ENCODE measurements at regions not wholly inside any gene's neighbourhood (a gene's known extent, or its start where the extent isn't known, plus 50 kb on each side); places are given as distances from the start of the nearest gene placed in this dataset.

DNA sequence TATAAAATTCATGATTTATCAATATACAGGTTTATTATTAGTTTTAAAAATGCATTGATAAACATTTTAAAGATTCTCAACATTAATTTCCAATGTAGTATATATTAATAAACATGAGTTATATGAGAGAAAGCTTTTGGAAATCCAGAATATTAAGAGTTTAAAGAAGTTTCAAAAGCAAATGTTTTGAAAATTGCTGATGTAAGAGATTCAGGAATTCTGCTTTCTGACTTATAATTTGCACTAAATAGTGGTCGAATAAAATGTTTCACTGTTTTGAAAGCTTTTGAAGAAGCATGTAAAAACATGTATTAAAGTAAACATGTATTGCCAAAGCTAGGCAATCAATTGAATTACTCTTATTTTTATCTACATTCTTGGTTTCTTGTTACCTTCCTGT lies 151.2 kb upstream of the CXorf51B start:
- Histone ChIP-seq H3K79me2 (ENCODE audit: control insufficient read depth, insufficient read depth, low read length) (no peaks in the 10 kb centered on the region), H3K9ac (ENCODE audit: control insufficient read depth, insufficient read depth, low read length) (no peak overlapping the region), H3K27ac (ENCODE audit: control insufficient read depth, insufficient read depth) (no peak overlapping the region), H3K4me3 (no peak overlapping the region), H3K4me1 (ENCODE audit: control insufficient read depth, insufficient read depth, low read length) (no peaks in the 10 kb centered on the region), H3K36me3 (ENCODE audit: control insufficient read depth in 2 of 2, insufficient read depth in 2 of 2, low read length in 1 of 2) (no peaks in the 10 kb centered on the region), H3K9me3 (replicated peaks; ENCODE audit: control insufficient read depth, insufficient read depth, low read length) (no peaks in the 10 kb centered on the region; the same call in 2 of the 3 replicates), H4K20me1 (ENCODE audit: control insufficient read depth, insufficient read depth) (no peaks in the 10 kb centered on the region), H3K4me2 (ENCODE audit: control insufficient read depth, insufficient read depth) (no peak overlapping the region), H3K27me3 (replicated peaks in 1 of 2; ENCODE audit: control insufficient read depth in 2 of 2, insufficient read depth in 2 of 2, low read length in 1 of 2) (no peaks in the 10 kb centered on the region), H2AFZ (ENCODE audit: control insufficient read depth, low read depth, low read length) (no peak overlapping the region)
- ChIA-PET CTCF (no interaction called here), RAD21 (ENCODE audit: unreplicated experiment) (interaction anchor here (0.6 kb wide), 1 partner anchor 1643 kb away, joined by 3 read pairs; no protein-coding TSS in a partner anchor), POLR2A (no interaction called here), SMC1A (ENCODE audit: uncharacterized antibody, unreplicated experiment) (no interaction called here)
- ATAC-seq (no peak), FAIRE-seq (no peak), DNase-seq (ENCODE audit: low read depth, low spot score) (no peak)
- in situ Hi-C loops (cut with MboI) = no loop called here
- intact Hi-C loops (cut with micrococcal nuclease; ENCODE audit: unreplicated experiment) = no loop called here
- no peak for TF ChIP-seq CREM (IDR thresholded peaks at IDR 0.05; ENCODE audit: low read depth)
- no peak for TF ChIP-seq NR2C1 (IDR thresholded peaks at IDR 0.05)
- TF ChIP-seq, protein P1, sequence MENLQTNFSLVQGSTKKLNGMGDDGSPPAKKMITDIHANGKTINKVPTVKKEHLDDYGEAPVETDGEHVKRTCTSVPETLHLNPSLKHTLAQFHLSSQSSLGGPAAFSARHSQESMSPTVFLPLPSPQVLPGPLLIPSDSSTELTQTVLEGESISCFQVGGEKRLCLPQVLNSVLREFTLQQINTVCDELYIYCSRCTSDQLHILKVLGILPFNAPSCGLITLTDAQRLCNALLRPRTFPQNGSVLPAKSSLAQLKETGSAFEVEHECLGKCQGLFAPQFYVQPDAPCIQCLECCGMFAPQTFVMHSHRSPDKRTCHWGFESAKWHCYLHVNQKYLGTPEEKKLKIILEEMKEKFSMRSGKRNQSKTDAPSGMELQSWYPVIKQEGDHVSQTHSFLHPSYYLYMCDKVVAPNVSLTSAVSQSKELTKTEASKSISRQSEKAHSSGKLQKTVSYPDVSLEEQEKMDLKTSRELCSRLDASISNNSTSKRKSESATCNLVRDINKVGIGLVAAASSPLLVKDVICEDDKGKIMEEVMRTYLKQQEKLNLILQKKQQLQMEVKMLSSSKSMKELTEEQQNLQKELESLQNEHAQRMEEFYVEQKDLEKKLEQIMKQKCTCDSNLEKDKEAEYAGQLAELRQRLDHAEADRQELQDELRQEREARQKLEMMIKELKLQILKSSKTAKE (IDR thresholded peaks at IDR 0.05; ENCODE audit: low read depth, poor library complexity, severe bottlenecking) = no peak
- no peak for TF ChIP-seq SREBF2 (IDR thresholded peaks at IDR 0.05; ENCODE audit: low read length)
- no peak for TF ChIP-seq E2F8 (IDR thresholded peaks at IDR 0.05; ENCODE audit: low read depth, partially characterized antibody)
- TF ChIP-seq SP1 (IDR thresholded peaks at IDR 0.05; ENCODE audit: low read depth, low read length) = no peak
- no peak for TF ChIP-seq POU2F2 (IDR thresholded peaks at IDR 0.05; ENCODE audit: borderline replicate concordance, low read depth, low read length)
- no peak for TF ChIP-seq KDM1A (IDR thresholded peaks at IDR 0.05; ENCODE audit: borderline replicate concordance)
- no peak for TF ChIP-seq YBX1 (IDR thresholded peaks at IDR 0.05)
- no peak for TF ChIP-seq ZNF217 (IDR thresholded peaks at IDR 0.05)
- no peak for TF ChIP-seq NFXL1 (IDR thresholded peaks at IDR 0.05; ENCODE audit: borderline replicate concordance)
- no peak for TF ChIP-seq TARDBP (IDR thresholded peaks at IDR 0.05; ENCODE audit: borderline replicate concordance)
- no peak for TF ChIP-seq TCF12 (IDR thresholded peaks at IDR 0.05; ENCODE audit: low read depth, low read length)
- TF ChIP-seq BRCA1 (IDR thresholded peaks at IDR 0.05; ENCODE audit: low read depth, low read length) = no peak
- TF ChIP-seq NFYB (IDR thresholded peaks at IDR 0.05; ENCODE audit: insufficient read depth, low read depth, low read length) = no peak
- TF ChIP-seq RBBP5 (conservative IDR thresholded peaks at IDR 0.05) = no peak
- TF ChIP-seq ZZZ3 (IDR thresholded peaks at IDR 0.05; ENCODE audit: control insufficient read depth, insufficient read length, low read depth) = no peak
- TF ChIP-seq MYB (IDR thresholded peaks at IDR 0.05; ENCODE audit: borderline replicate concordance, low read depth, low read length) = no peak
- TF ChIP-seq NR2F1 (conservative IDR thresholded peaks at IDR 0.05) = no peak
- TF ChIP-seq, protein P2, sequence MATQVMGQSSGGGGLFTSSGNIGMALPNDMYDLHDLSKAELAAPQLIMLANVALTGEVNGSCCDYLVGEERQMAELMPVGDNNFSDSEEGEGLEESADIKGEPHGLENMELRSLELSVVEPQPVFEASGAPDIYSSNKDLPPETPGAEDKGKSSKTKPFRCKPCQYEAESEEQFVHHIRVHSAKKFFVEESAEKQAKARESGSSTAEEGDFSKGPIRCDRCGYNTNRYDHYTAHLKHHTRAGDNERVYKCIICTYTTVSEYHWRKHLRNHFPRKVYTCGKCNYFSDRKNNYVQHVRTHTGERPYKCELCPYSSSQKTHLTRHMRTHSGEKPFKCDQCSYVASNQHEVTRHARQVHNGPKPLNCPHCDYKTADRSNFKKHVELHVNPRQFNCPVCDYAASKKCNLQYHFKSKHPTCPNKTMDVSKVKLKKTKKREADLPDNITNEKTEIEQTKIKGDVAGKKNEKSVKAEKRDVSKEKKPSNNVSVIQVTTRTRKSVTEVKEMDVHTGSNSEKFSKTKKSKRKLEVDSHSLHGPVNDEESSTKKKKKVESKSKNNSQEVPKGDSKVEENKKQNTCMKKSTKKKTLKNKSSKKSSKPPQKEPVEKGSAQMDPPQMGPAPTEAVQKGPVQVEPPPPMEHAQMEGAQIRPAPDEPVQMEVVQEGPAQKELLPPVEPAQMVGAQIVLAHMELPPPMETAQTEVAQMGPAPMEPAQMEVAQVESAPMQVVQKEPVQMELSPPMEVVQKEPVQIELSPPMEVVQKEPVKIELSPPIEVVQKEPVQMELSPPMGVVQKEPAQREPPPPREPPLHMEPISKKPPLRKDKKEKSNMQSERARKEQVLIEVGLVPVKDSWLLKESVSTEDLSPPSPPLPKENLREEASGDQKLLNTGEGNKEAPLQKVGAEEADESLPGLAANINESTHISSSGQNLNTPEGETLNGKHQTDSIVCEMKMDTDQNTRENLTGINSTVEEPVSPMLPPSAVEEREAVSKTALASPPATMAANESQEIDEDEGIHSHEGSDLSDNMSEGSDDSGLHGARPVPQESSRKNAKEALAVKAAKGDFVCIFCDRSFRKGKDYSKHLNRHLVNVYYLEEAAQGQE (IDR thresholded peaks at IDR 0.05; ENCODE audit: low read depth, low read length) = no peak
- WGBS (ENCODE audit: insufficient coverage, insufficient replicate concordance, low lambda C conversion rate, missing lambda C conversion rate) = 0% methylated on average over 1 of the region's 1 CpG
- no TSS peak for BruUV-seq (replicated peaks)

All from GM12878 (cell line).